Ishikawa (cell line): ENCODE measurements at regions not wholly inside any gene's neighbourhood (a gene's known extent, or its start where the extent isn't known, plus 50 kb on each side); places are given as distances from the start of the nearest gene placed in this dataset.

Source experiments
- EGR1 ChIP-seq: IDR thresholded peaks from 2 replicates; pipeline ENCODE4 v1.6.1; 2012
- FOXM1 ChIP-seq: IDR thresholded peaks from 2 replicates; pipeline ENCODE4 v1.6.1; 2012; ENCODE audit warnings: low read depth, borderline replicate concordance
- TAF1 ChIP-seq: IDR thresholded peaks from 2 replicates; pipeline ENCODE4 v1.6.1; 2012; ENCODE audit warnings: low read depth, mild to moderate bottlenecking

GRCh38 chr5:123871373-123871772 is 359.4 kb downstream of the CSNK1G3 start:
- TF ChIP-seq EGR1 (no peak), TAF1 (no peak), FOXM1 (no peak)
